Nucleus accumbens (tissue), 56 donors: ENCODE measurements at regions not wholly inside any gene's neighbourhood (a gene's known extent, or its start where the extent isn't known, plus 50 kb on each side); places are given as distances from the start of the nearest gene placed in this dataset.
"Not testable (repeated sequence)": the region's sequence is repeated elsewhere in the genome, so short reads cannot be mapped to it uniquely, and the experiment has no call there.

Experiments
- DNase-seq, 56 donors: peaks; one replicate each; lab custom pipeline; 2025; lab: John Stamatoyannopoulos, UW

GRCh38 chr5:12113062-12113461 lies 208.8 kb upstream of the CTNND2 start:
- no peak for DNase-seq

- DNase-seq = no peak
These were observed 207.0 kb upstream of the CTNND2 start for GRCh38 chr5:12111261-12111660.

GRCh38 chr5:12110629-12111028 lies 206.4 kb upstream of the CTNND2 start:
- DNase-seq = no peak

- DNase-seq = no peak
These were observed 204.9 kb upstream of the CTNND2 start for GRCh38 chr5:12109075-12109688.

- DNase-seq = no peak
These were observed 197.9 kb upstream of the CTNND2 start for GRCh38 chr5:12102151-12102550.

- DNase-seq = no peak
These were observed 196.3 kb upstream of the CTNND2 start for GRCh38 chr5:12100542-12100941.

- no peak for DNase-seq
These were observed 195.1 kb upstream of the CTNND2 start for GRCh38 chr5:12099296-12099695.

GRCh38 chr5:12095808-12096281 lies 191.6 kb upstream of the CTNND2 start:
- no peak for DNase-seq

- DNase-seq = no peak
These were observed 189.3 kb upstream of the CTNND2 start for GRCh38 chr5:12093586-12093985.

- no peak for DNase-seq
These were observed 176.5 kb upstream of the CTNND2 start for GRCh38 chr5:12080761-12081160.

GRCh38 chr5:12078286-12078685 lies 174.0 kb upstream of the CTNND2 start:
- DNase-seq = not testable (repeated sequence)

- peak in 2 of 56 donors; percentile 2 to 8 for DNase-seq
These were observed 169.2 kb upstream of the CTNND2 start for GRCh38 chr5:12073426-12073825.

- no peak for DNase-seq
These were observed 168.2 kb upstream of the CTNND2 start for GRCh38 chr5:12072441-12072840.

- DNase-seq = no peak
These were observed 167.2 kb upstream of the CTNND2 start for GRCh38 chr5:12071455-12071854.

- peak in 2 of 56 donors; percentile 2 for DNase-seq
These were observed 119.5 kb upstream of the CTNND2 start for GRCh38 chr5:12023614-12024241.

GRCh38 chr5:12022444-12022843 lies 118.2 kb upstream of the CTNND2 start:
- no peak for DNase-seq

GRCh38 chr5:12019306-12019705 lies 115.1 kb upstream of the CTNND2 start:
- no peak for DNase-seq

- DNase-seq = no peak
These were observed 112.8 kb upstream of the CTNND2 start for GRCh38 chr5:12017007-12017406.

- no peak for DNase-seq
These were observed 112.0 kb upstream of the CTNND2 start for GRCh38 chr5:12016159-12016746.

GRCh38 chr5:12013351-12013750 lies 109.1 kb upstream of the CTNND2 start:
- no peak for DNase-seq

GRCh38 chr5:12003680-12004079 lies 99.4 kb upstream of the CTNND2 start:
- no peak for DNase-seq

- no peak for DNase-seq
These were observed 94.2 kb upstream of the CTNND2 start for GRCh38 chr5:11998397-11998796.
